ENCODE measurements at regions not wholly inside any gene's neighbourhood (a gene's known extent, or its start where the extent isn't known, plus 50 kb on each side); places are given as distances from the start of the nearest gene placed in this dataset.
A peak's percentile ranks its signal among the peaks of the same experiment; 100 is the strongest.
"Not testable (repeated sequence)": the region's sequence is repeated elsewhere in the genome, so short reads cannot be mapped to it uniquely, and the experiment has no call there.

GRCh38 chr20:12744037-12744436 lies 264.7 kb upstream of the SPTLC3 start:
- Histone ChIP-seq H3K9me3 (ENCODE audit: low read depth) (no peaks in the 10 kb centered on the region), H3K9ac (no peak overlapping the region), H4K20me1 (ENCODE audit: low read depth) (no peaks in the 10 kb centered on the region), H3K79me2 (ENCODE audit: low read depth) (no peaks in the 10 kb centered on the region), H3K27ac (no peak overlapping the region), H3K4me3 (no peak overlapping the region), H3K4me2 (no peak overlapping the region), H2AFZ (replicated peaks) (no peak overlapping the region), H3K27me3 (no peaks in the 10 kb centered on the region), H3K36me3 (no peaks in the 10 kb centered on the region), H3K4me1 (peaks cover 9% of the 10 kb centered on the region), H3F3A (ENCODE audit: low read depth) (no peaks in the 10 kb centered on the region)
- Mint-ChIP-seq H3K4me3 (no peak overlapping the region), H3K9me3 (no peaks in the 10 kb centered on the region), H3K36me3 (no peaks in the 10 kb centered on the region), H3K4me1 (peaks cover 8% of the 10 kb centered on the region), H3K27ac (no peak overlapping the region), H3K27me3 (ENCODE audit: insufficient read depth, low read depth) (no peaks in the 10 kb centered on the region)
- no peak for DNase-seq (ENCODE audit: low spot score)
- TF ChIP-seq EZH2 (IDR thresholded peaks at IDR 0.05) (no peak), EZH2phosphoT487 (IDR thresholded peaks at IDR 0.05) (no peak), CTCF (IDR thresholded peaks at IDR 0.05) (no peak)

DNA sequence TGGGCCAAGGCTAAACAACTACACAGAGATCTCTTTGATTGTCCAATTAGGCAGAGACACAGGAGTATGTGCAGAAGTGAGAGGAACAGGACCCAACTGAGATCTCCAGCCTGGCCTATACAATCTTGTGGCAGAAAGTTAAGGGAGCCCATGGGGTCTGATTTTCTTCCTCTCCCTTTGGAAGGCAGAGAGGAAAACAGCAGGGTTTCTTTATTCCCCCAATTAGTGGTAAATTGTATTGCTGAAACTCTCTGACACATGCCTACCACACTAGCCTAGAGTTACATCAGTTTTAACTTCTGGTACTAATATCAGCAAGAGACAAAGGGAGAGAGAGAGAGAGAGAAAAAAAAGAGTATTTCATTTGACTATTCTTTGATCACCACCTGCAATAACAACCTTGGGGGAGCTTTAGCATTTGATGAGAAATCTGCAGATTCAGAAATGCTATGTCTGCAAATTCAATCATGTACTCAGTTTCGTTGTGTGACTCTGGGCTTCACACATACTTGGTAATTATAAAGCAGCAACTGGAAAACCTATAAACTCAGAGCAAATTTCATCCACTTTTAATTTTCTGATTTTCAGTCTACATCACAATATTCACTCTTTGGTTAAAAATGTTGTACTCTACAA lies 260.3 kb upstream of the SPTLC3 start:
- H3K27me3 Mint-ChIP-seq (ENCODE audit: insufficient read depth, low read depth) = peaks cover 2% of the 10 kb centered on the region
- Histone ChIP-seq H3K9me3 (ENCODE audit: low read depth) (no peaks in the 10 kb centered on the region), H3K9ac (no peak overlapping the region), H3K4me1 (peaks cover 9% of the 10 kb centered on the region), H3F3A (ENCODE audit: low read depth) (no peaks in the 10 kb centered on the region), H2AFZ (replicated peaks) (no peak overlapping the region), H3K4me2 (no peak overlapping the region), H3K36me3 (no peaks in the 10 kb centered on the region), H3K27ac (no peak overlapping the region), H3K4me3 (no peak overlapping the region), H3K27me3 (no peaks in the 10 kb centered on the region), H4K20me1 (ENCODE audit: low read depth) (no peaks in the 10 kb centered on the region), H3K79me2 (ENCODE audit: low read depth) (no peaks in the 10 kb centered on the region)
- no peaks in the 10 kb centered on the region for H3K9me3 Mint-ChIP-seq
- H3K36me3 Mint-ChIP-seq = no peaks in the 10 kb centered on the region
- TF ChIP-seq CTCF (IDR thresholded peaks at IDR 0.05) = no peak
- TF ChIP-seq EZH2phosphoT487 (IDR thresholded peaks at IDR 0.05) = no peak
- TF ChIP-seq EZH2 (IDR thresholded peaks at IDR 0.05) = no peak
- peak; percentile 36 for DNase-seq (ENCODE audit: low spot score)
- H3K4me3 Mint-ChIP-seq = no peak overlapping the region
- H3K27ac Mint-ChIP-seq = no peak overlapping the region
- H3K4me1 Mint-ChIP-seq = peaks cover 8% of the 10 kb centered on the region

DNA sequence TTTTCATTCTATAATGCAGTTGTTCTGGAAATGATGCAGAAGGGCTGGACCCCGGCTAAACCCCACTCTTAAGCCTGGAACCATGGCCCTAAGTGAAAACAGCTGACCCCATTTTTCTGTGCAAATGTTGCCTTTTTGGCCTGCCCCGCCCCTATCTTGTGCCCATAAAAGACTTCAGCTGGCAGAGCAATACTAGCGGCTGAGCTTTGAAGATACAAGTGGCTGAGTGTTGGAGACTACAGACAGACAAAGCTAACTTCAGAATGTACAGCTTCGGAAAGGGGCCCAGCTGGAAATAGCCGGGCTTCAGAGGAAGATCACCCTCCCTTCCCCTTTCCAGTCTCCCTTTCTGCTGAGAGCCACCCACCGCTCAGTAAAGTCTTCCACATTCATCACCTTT lies 258.6 kb upstream of the SPTLC3 start:
- TF ChIP-seq EZH2phosphoT487 (IDR thresholded peaks at IDR 0.05) (no peak), CTCF (IDR thresholded peaks at IDR 0.05) (no peak), EZH2 (IDR thresholded peaks at IDR 0.05) (no peak)
- Histone ChIP-seq H3K4me2 (no peak overlapping the region), H3K36me3 (no peaks in the 10 kb centered on the region), H3K9me3 (ENCODE audit: low read depth) (no peaks in the 10 kb centered on the region), H4K20me1 (ENCODE audit: low read depth) (no peaks in the 10 kb centered on the region), H2AFZ (replicated peaks) (no peak overlapping the region), H3K27ac (no peak overlapping the region), H3F3A (ENCODE audit: low read depth) (no peaks in the 10 kb centered on the region), H3K79me2 (ENCODE audit: low read depth) (no peaks in the 10 kb centered on the region), H3K4me1 (peaks cover 9% of the 10 kb centered on the region), H3K4me3 (no peak overlapping the region), H3K27me3 (no peaks in the 10 kb centered on the region), H3K9ac (no peak overlapping the region)
- Mint-ChIP-seq H3K9me3 (no peaks in the 10 kb centered on the region), H3K27me3 (ENCODE audit: insufficient read depth, low read depth) (peaks cover 7% of the 10 kb centered on the region), H3K4me3 (no peak overlapping the region), H3K4me1 (peaks cover 8% of the 10 kb centered on the region), H3K36me3 (no peaks in the 10 kb centered on the region), H3K27ac (no peak overlapping the region)
- no peak for DNase-seq (ENCODE audit: low spot score)

DNA sequence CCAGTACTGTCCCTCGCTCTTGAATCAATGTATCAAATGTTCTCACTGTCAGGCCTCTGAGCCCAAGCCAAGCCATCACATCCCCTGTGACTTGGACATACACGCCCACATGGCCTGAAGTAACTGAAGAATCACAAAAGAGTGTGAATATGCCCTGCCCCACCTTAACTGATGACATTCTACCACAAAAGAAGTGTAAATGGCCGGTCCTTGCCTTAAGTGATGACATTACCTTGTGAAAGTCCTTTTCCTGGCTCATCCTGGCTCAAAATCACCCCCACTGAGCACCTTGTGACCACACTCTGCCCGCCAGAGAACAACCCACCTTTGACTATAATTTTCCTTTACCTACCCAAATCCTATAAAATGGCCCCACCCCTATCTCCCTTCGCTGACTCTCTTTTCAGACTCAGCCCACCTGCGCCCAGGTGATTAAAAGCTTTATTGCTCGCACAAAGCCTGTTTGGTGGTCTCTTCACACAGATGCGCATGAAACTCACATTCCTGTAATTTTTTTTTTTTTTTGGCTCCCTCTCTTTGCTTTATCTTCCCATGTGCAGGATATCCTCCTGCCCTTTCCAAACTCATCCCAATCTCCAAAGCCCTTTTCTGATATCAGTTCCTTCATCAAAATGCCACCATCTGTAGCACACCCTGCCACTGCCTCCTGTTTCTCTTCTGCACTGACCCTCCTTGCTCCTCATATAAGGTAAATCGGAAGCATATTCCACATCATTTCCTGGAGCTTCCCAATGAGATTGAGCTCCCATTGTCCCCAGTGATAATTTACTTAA lies 255.7 kb upstream of the SPTLC3 start:
- DNase-seq (ENCODE audit: low spot score); H3K4me1 Mint-ChIP-seq; H3K79me2 ChIP-seq (ENCODE audit: low read depth); H3K4me3 ChIP-seq; H3K4me3 Mint-ChIP-seq; H3K9ac ChIP-seq; H2AFZ ChIP-seq (replicated peaks); H3K27me3 Mint-ChIP-seq (ENCODE audit: insufficient read depth, low read depth); H3K4me2 ChIP-seq; H3K9me3 ChIP-seq (ENCODE audit: low read depth); H3K4me1 ChIP-seq; H3K27ac ChIP-seq; H3K9me3 Mint-ChIP-seq; H3K36me3 ChIP-seq; H3K27ac Mint-ChIP-seq; H3K27me3 ChIP-seq; H4K20me1 ChIP-seq (ENCODE audit: low read depth); H3F3A ChIP-seq (ENCODE audit: low read depth); H3K36me3 Mint-ChIP-seq: not testable (repeated sequence)

- not testable (repeated sequence) for H3K4me1 Mint-ChIP-seq, H3K27ac ChIP-seq
These were observed 255.0 kb upstream of the SPTLC3 start for GRCh38 chr20:12753742-12754141.

More at GRCh38 chr20:12753742-12754141, 255.0 kb upstream of the SPTLC3 start:
- H3K79me2 ChIP-seq (ENCODE audit: low read depth); H3K4me3 Mint-ChIP-seq; H3K4me2 ChIP-seq; H3K9me3 Mint-ChIP-seq; H3K36me3 Mint-ChIP-seq; H4K20me1 ChIP-seq (ENCODE audit: low read depth); H3F3A ChIP-seq (ENCODE audit: low read depth); H3K9ac ChIP-seq; H3K27ac Mint-ChIP-seq; H3K27me3 Mint-ChIP-seq (ENCODE audit: insufficient read depth, low read depth); H3K4me3 ChIP-seq; H3K27me3 ChIP-seq; H3K36me3 ChIP-seq; DNase-seq (ENCODE audit: low spot score); H2AFZ ChIP-seq (replicated peaks); H3K4me1 ChIP-seq; H3K9me3 ChIP-seq (ENCODE audit: low read depth): not testable (repeated sequence)
